ENCODE measurements at regions not wholly inside any gene's neighbourhood (a gene's known extent, or its start where the extent isn't known, plus 50 kb on each side); places are given as distances from the start of the nearest gene placed in this dataset.

- TF ChIP-seq CTCF (conservative IDR thresholded peaks at IDR 0.05): no peak
These were observed 1479.9 kb upstream of the PRR20A start for GRCh38 chr13:55660851-55661250.

GRCh38 chr13:55661505-55661904 is 1479.2 kb upstream of the PRR20A start:
- no peak for TF ChIP-seq CTCF (conservative IDR thresholded peaks at IDR 0.05)
- no peak overlapping the region for H3K4me3 Mint-ChIP-seq
- no peak overlapping the region for H3K27ac Mint-ChIP-seq

More at GRCh38 chr13:55660851-55661250, 1479.9 kb upstream of the PRR20A start:
- DNase-seq (ENCODE audit: extremely low spot score, unreplicated experiment): no peak
- Mint-ChIP-seq H3K4me1 (ENCODE audit: unreplicated experiment) (no peaks in the 10 kb centered on the region), H3K4me3 (no peak overlapping the region), H3K27ac (no peak overlapping the region), H3K9me3 (no peaks in the 10 kb centered on the region), H3K27me3 (peaks cover 32% of the 10 kb centered on the region), H3K36me3 (no peaks in the 10 kb centered on the region)

GRCh38 chr13:55664178-55664577 is 1476.5 kb upstream of the PRR20A start:
- Mint-ChIP-seq H3K36me3 (no peaks in the 10 kb centered on the region), H3K27me3 (peaks cover 13% of the 10 kb centered on the region), H3K9me3 (no peaks in the 10 kb centered on the region), H3K4me1 (ENCODE audit: unreplicated experiment) (no peaks in the 10 kb centered on the region), H3K27ac (no peak overlapping the region), H3K4me3 (no peak overlapping the region)
- no peak for TF ChIP-seq CTCF (conservative IDR thresholded peaks at IDR 0.05)
- DNase-seq (ENCODE audit: extremely low spot score, unreplicated experiment): no peak

More at GRCh38 chr13:55661505-55661904, 1479.2 kb upstream of the PRR20A start:
- Mint-ChIP-seq H3K4me1 (ENCODE audit: unreplicated experiment) (no peaks in the 10 kb centered on the region), H3K36me3 (no peaks in the 10 kb centered on the region), H3K27me3 (peaks cover 30% of the 10 kb centered on the region), H3K9me3 (no peaks in the 10 kb centered on the region)
- no peak for DNase-seq (ENCODE audit: extremely low spot score, unreplicated experiment)

- no peak for DNase-seq (ENCODE audit: extremely low spot score, unreplicated experiment)
- H3K36me3 Mint-ChIP-seq: peaks cover 3% of the 10 kb centered on the region
- peaks cover 4% of the 10 kb centered on the region for H3K4me1 Mint-ChIP-seq (ENCODE audit: unreplicated experiment)
- no peak overlapping the region for H3K4me3 Mint-ChIP-seq
- H3K27me3 Mint-ChIP-seq: no peaks in the 10 kb centered on the region
- peaks cover 5% of the 10 kb centered on the region for H3K9me3 Mint-ChIP-seq
- TF ChIP-seq CTCF (conservative IDR thresholded peaks at IDR 0.05): no peak
- H3K27ac Mint-ChIP-seq: no peak overlapping the region
These were observed 1471.7 kb upstream of the PRR20A start for GRCh38 chr13:55669051-55669450.

GRCh38 chr13:55673910-55674309 is 1466.8 kb upstream of the PRR20A start:
- no peak for DNase-seq (ENCODE audit: extremely low spot score, unreplicated experiment)
- Mint-ChIP-seq H3K9me3 (peaks cover 5% of the 10 kb centered on the region), H3K36me3 (peaks cover 3% of the 10 kb centered on the region), H3K27ac (no peak overlapping the region), H3K27me3 (no peaks in the 10 kb centered on the region), H3K4me1 (ENCODE audit: unreplicated experiment) (peaks cover 4% of the 10 kb centered on the region), H3K4me3 (no peak overlapping the region)
- no peak for TF ChIP-seq CTCF (conservative IDR thresholded peaks at IDR 0.05)

GRCh38 chr13:55682776-55683175 is 1457.9 kb upstream of the PRR20A start:
- H3K27ac Mint-ChIP-seq: no peak overlapping the region
- no peaks in the 10 kb centered on the region for H3K27me3 Mint-ChIP-seq
- no peak for TF ChIP-seq CTCF (conservative IDR thresholded peaks at IDR 0.05)
- no peaks in the 10 kb centered on the region for H3K9me3 Mint-ChIP-seq
- H3K36me3 Mint-ChIP-seq: no peaks in the 10 kb centered on the region
- H3K4me1 Mint-ChIP-seq (ENCODE audit: unreplicated experiment): no peaks in the 10 kb centered on the region
- H3K4me3 Mint-ChIP-seq: no peak overlapping the region
- no peak for DNase-seq (ENCODE audit: extremely low spot score, unreplicated experiment)

Measured in type B pancreatic cell (in vitro differentiated cells).